ENCODE measurements at regions not wholly inside any gene's neighbourhood (a gene's known extent, or its start where the extent isn't known, plus 50 kb on each side); places are given as distances from the start of the nearest gene placed in this dataset.

DNA sequence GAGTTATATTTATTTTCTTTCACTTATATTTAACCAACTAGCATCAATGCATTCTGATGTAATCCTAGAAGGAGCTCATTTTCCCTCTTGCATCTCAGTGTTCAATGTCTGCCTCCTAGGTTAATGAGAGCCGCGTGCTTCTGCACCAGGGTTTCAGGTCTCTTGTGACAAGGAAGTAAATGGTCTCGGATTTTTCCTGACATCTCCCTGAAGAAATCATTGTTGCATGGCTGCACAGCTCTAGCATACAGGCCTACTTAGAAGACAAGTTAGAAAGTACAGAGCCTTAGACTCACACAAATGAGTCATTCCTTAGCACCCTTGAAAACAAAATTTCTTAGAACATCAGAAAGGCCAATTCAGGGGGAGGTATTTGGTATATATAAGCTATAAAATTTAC is 57.2 kb upstream of the KLF12 start:
- TF ChIP-seq, protein P1, sequence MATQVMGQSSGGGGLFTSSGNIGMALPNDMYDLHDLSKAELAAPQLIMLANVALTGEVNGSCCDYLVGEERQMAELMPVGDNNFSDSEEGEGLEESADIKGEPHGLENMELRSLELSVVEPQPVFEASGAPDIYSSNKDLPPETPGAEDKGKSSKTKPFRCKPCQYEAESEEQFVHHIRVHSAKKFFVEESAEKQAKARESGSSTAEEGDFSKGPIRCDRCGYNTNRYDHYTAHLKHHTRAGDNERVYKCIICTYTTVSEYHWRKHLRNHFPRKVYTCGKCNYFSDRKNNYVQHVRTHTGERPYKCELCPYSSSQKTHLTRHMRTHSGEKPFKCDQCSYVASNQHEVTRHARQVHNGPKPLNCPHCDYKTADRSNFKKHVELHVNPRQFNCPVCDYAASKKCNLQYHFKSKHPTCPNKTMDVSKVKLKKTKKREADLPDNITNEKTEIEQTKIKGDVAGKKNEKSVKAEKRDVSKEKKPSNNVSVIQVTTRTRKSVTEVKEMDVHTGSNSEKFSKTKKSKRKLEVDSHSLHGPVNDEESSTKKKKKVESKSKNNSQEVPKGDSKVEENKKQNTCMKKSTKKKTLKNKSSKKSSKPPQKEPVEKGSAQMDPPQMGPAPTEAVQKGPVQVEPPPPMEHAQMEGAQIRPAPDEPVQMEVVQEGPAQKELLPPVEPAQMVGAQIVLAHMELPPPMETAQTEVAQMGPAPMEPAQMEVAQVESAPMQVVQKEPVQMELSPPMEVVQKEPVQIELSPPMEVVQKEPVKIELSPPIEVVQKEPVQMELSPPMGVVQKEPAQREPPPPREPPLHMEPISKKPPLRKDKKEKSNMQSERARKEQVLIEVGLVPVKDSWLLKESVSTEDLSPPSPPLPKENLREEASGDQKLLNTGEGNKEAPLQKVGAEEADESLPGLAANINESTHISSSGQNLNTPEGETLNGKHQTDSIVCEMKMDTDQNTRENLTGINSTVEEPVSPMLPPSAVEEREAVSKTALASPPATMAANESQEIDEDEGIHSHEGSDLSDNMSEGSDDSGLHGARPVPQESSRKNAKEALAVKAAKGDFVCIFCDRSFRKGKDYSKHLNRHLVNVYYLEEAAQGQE (IDR thresholded peaks at IDR 0.05; ENCODE audit: low read depth), result no peak
- no peak for TF ChIP-seq EP300 (IDR thresholded peaks at IDR 0.05; ENCODE audit: borderline replicate concordance)
- TF ChIP-seq, protein P2, sequence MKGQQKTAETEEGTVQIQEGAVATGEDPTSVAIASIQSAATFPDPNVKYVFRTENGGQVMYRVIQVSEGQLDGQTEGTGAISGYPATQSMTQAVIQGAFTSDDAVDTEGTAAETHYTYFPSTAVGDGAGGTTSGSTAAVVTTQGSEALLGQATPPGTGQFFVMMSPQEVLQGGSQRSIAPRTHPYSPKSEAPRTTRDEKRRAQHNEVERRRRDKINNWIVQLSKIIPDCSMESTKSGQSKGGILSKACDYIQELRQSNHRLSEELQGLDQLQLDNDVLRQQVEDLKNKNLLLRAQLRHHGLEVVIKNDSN (IDR thresholded peaks at IDR 0.05), result no peak
- TF ChIP-seq TAF1 (IDR thresholded peaks at IDR 0.05; ENCODE audit: low read depth), result no peak
- TF ChIP-seq, protein P3, sequence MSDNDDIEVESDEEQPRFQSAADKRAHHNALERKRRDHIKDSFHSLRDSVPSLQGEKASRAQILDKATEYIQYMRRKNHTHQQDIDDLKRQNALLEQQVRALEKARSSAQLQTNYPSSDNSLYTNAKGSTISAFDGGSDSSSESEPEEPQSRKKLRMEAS (IDR thresholded peaks at IDR 0.05), result no peak
- TF ChIP-seq CEBPB (IDR thresholded peaks at IDR 0.05), result no peak
- TF ChIP-seq CREB1 (IDR thresholded peaks at IDR 0.05; ENCODE audit: low read depth), result no peak
- TF ChIP-seq YY1 (IDR thresholded peaks at IDR 0.05; ENCODE audit: low read depth), result no peak
- no peak for TF ChIP-seq EGR1 (IDR thresholded peaks at IDR 0.05)
- TF ChIP-seq NFIC (IDR thresholded peaks at IDR 0.05), result no peak
- TF ChIP-seq RAD21 (IDR thresholded peaks at IDR 0.05; ENCODE audit: low read depth), result no peak
- TF ChIP-seq FOXM1 (IDR thresholded peaks at IDR 0.05; ENCODE audit: borderline replicate concordance, low read depth), result no peak
- TF ChIP-seq TCF12 (IDR thresholded peaks at IDR 0.05; ENCODE audit: low read depth), result no peak
- TF ChIP-seq ZBTB7A (IDR thresholded peaks at IDR 0.05; ENCODE audit: low read depth), result no peak

Measured in Ishikawa (cell line).